CD4-positive, alpha-beta T cell treated with Interleukin-15 for 4 hours (primary cell): ENCODE measurements at regions not wholly inside any gene's neighbourhood (a gene's known extent, or its start where the extent isn't known, plus 50 kb on each side); places are given as distances from the start of the nearest gene placed in this dataset.
A peak's percentile ranks its signal among the peaks of the same experiment; 100 is the strongest.

Source experiments
- DNase-seq: peaks from one replicate; pipeline ENCODE4 v3.0.0-alpha.2; 2020; ENCODE audit warnings: low spot score

DNA sequence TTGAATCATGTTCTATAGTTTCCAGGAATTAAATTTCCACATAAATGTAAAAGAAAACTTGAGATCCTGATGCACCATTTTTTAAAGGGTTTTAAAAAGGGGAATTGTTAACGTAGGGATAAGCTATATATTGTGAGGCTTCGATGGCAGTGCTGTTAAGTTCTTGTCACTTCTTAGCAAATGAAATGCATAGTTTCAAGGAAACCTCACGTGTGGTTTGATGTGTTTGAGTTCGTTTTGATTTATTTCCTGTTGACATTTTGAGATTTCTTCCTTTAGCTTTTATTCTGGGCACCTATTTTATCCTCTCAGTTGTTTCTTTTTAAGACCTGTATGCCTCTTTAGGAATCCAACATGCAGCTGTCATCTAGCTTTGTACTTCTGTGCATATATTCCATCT is 301.0 kb downstream of the DOCK8 start:
- peak; percentile 3 for DNase-seq

DNA sequence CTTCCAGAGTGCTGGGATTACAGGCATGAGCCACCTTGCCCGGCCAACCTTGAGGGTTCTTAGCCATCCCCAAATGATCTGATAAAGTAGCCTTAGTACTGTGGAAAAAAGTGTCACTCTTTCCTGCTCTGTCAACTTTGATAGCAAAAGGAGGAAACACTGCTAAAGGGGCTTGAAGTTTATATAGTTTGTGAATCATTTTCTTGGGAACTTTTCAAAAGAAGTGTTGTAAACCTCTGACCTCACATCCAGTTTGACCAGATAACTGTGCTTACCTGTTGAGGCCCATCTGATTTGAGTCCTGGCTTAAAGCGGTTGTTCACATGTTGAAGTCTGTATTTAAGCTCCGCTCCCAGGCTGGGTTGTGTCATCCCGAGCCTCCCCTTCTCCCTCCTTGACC is 303.3 kb downstream of the DOCK8 start:
- DNase-seq = no peak

DNA sequence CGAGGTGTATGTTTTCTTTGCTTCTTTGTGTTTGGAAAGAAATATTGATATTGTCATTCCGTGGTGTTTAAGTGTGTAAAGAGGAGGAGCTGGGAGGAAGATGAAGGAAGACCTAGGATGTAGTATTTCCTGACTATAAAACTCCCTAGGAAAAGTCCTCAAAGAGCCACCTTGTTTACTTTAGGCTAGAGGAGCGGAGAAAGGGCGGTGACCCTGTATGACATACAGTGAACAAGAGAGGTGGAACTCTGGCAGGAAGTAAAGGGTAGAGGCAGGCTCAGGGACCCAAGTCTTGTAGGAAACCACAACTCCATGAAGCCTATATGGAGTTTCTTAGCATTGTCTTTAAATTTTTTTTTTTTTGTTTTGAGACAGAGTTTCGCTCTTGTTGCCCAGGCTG is 303.9 kb downstream of the DOCK8 start:
- DNase-seq = no peak

DNA sequence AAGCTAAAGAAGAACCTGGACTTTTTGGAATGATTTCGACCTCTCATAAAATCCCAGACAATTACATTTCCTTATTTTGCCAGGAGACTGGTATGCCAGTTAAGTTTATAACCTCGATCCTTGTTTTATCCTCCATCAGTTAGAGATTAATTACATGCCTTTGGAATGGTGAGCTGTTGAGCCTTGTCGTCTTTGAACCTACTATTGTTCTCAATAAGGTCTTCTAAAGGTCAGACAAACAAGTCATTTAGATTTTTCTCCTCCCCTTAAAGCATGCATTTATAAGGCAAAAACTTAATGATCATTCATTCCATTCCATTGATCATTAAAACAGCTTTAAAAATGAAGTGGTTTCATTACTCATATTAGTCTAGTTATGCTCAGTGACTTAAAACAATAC is 304.9 kb downstream of the DOCK8 start:
- DNase-seq = no peak

DNA sequence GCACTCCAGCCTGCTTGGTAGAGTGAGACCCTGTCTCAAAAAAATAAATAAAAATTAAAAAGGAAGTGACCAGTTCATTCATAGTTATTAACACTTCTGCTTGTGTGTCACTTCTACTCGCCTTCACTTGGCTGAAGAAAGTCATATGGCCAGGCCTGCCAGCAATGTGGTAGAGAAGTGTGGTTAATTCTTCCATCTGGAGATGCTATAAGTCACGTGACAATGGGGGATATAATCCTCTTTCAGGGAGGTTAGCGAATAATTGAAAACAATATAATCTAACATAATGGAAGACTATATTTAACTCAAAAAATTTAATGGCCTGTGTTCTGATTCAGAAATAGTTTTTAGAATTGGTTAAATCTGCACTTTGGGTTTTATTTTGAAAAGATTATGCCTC is 305.6 kb downstream of the DOCK8 start:
- DNase-seq = no peak

DNA sequence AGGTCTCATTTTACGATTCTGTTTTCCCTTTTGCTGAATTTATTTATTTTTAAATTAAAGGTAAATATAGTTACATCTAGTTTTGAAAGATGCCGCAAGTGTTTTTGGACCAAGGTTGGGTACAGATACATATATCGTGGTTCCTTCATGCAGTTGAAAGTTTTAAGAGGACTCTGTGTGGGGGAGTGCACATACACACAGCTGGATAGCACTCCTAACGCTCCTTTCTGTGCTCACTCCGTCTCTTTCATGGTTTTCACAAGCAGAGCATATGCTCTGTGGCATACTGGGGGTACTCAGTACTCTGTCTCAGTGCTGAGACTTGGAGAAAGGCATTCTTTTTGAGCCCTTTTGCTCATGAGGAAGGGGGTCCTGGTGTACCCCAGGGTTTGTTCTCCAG is 307.5 kb downstream of the DOCK8 start:
- DNase-seq = no peak

DNA sequence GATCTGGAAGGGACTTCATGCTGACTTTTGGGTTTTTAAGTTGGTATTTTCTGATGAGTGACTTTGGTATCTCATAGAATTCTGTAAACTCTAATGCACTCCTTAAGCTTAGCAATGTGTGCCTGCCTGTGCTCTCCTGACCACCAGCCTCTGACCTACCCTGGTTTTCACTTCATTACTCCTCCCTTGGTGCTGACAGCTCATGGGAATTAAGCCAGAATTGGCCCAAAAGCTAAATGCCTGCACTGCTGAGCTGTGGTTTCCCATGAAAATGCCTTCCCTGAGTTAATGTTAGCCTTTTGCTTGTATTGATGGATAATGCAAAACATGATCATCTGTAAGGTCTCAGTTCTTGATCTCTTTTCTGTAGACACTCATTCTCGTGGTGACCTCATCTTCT is 308.0 kb downstream of the DOCK8 start:
- DNase-seq = no peak

DNA sequence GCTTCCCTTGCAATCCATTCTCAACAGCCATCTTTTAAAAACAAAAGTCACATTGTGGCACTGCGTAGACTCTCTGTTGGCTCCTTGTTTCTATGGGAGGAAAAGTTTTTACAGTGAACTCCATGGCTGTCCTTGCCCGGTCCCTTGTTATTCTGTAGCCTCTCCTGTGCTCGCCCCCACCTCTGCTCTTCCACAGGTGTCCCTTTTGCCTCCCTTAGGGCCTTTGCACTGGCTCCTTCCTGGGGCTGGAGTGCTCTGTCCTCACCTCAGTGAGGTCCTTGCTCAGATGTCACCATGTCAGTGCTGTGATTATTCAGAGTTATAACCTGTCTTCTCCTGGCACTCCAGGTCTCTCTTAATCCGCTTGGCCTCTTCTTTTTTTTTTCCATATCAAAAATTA is 308.8 kb downstream of the DOCK8 start:
- DNase-seq = no peak

DNA sequence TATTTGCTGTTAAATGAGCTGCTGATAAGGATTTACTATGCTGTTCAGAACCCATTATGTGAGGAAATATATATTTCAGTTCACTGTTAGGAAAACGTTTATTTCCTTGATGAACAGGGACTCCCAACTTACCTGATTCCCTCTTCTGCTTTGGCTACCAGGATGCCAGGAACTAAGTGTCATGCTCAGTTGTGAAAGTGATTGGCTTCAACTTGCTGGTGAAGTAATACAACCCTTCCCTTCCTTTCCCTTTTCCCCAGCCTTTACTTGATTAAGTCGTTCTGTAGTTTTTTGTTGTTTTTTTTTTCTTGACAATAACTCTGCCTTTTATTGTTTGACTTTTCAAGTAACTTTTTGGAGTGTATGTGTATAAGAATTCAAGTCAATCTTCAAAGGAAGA is 309.3 kb downstream of the DOCK8 start:
- no peak for DNase-seq

DNA sequence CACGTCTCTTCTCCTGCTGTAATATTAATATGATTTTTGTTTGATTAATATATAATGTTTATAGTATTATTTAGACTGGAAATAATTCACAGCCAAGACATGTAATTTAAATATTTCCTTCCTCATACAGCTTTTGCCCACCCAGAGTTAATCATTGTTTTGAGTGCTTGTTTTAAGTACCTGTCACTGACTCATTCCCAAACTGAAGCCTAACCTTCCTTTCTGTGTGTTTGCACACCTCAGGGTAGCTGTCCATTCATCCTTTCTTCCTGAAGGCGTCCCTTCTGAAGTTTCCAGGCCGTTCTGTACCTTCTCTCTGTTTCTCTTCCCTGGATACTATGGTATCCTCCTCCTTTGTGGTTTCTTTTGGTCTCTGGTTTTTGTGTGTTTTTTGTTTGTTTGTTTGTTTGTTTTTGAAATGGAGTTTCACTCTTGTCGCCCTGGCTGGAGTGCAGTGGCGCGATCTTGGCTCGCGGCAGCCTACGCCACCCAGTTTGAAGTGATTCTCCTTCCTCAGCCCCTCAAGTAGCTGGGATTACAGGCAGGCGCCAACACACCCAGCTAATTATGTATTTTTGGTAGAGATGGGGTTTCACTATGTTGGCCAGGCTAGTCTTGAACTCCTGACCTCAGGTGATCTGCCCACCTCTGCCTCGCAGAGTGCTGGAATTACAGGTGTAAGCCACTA is 312.4 kb downstream of the DOCK8 start:
- no peak for DNase-seq

DNA sequence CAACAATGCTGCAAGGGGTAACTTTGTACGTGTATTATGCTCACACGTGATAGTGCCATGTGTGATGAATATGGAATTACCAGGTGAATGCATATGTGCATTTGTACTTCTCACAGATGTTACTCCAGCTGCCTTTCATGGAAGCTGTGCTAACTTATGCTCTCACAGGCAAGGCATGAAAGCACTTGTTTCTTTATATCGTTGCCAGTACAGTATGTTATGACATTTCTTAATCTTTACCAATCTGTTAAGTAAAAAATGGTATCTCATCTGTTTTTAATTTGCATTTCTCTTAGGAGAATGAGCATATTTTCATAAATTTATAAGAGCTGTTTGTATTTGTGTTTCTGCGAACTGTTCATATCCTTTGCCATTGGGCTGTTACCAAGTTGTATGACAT is 311.8 kb upstream of the DMRT1 start:
- no peak for DNase-seq

DNA sequence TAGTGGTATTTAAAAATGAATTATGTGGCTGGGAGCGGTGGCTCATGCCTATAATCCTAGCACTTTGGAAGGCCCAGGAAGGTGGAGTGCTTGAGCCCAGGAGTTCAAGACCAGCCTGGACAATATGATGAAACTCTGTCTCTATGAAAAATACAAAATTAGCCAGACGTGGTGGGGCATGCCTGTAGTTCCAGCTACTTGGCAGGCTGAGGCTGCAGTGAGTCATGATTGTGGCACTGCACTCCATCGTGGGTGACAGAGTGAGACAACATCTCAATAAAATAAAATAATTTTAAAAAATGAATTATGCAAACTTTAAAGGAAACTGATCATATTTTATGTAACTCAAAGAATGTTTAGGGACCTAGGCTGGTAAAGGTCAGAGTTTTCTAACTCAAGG is 310.8 kb upstream of the DMRT1 start:
- no peak for DNase-seq

DNA sequence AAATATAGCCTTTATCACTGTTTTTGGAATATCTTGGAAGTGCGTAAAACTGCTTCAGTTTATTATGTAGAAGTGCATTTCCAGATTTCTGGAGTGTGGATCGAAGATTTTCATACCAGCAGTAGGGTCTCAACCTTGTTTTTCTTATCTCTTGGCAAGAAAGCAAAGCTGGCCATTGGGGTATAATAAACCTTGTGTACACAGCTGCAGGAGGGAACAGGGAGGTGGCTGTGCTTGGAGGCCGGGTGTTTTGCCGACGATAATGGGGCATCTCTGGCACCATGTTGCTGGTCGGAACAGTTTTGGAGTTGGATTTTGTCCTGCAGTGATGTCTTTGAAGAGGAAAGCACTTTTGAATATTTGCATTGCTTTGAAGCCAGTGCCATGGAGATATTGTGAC is 308.8 kb upstream of the DMRT1 start:
- DNase-seq = no peak

DNA sequence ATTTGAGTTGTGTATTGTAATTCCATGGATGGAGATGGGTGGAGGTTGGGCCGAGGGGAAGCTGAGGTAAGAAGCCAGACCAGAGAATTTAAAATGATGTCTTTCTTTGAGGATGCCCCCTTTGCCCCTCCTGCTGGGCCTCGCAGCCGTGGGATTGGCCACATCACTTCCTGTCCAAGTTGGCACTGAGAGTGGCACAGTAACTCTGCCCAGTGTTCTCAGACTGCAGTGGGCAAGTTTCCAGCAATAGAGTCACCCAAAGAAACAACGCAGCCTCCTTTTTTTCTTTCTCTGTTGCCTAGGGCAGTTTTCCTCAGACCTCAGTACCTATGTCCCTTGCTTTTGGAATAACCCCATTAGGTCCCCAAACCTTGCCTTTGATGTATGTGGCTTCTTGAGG is 306.6 kb upstream of the DMRT1 start:
- no peak for DNase-seq

DNA sequence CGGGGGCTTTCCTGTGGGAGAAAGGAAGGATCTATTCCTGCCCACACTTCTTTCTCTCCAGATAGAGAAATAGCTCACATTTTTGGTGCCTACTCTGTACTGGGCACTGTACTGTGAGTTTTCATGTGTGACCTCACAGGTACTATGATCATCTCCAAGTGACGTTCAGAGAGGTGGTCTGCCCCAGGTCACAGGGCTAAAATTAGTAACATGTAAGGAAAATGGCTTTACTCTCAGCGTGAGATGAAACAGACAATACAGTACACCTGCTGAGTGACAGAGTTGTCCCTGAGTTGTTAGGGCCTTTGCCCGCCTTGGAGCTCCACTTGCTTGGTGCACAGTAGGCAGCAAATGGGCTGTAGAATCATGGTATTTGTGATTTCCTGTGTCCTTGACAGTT is 306.1 kb upstream of the DMRT1 start:
- DNase-seq = no peak

DNA sequence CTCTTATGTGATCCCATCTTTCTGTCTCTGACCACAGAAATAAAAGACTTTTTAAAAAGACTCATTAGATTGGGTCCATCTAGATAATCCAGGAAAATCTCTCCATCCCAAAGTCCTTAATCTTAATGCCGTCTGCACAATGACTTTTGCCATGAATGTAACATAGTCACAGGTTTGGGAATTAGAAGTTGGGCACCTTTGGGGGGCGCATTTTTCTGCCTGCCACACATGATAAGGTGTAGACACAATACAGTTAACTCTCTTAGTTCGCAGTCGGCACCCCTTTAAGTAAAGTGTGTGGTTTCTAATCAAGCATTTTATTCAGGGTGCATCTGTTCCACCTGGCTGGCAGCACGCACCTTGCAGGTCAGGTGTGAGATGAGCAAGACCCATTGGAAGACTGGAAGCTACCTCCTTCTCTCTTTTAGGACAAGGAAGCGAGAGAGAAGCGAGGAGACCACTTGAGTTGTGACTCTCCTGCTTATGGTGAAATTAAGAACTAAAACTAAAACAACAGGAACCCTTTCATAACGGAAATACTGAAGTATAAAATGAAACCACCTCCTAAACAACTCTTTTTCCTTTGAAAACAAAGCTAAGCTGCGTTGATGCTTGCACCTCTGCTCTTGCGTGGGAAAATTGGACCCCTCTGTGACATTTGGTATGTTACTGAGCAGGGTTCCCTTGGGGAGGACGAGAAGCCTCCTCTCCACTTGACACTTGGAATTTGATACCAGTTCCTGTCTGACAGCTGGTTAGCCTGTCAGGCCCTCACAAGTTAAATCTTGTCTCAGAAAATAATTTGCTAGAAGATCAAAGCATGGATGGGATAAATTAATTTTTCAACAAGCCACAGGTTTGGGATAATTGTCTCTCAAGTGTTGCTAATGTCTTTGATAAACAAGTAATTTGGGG is 304.6 kb upstream of the DMRT1 start:
- no peak for DNase-seq

DNA sequence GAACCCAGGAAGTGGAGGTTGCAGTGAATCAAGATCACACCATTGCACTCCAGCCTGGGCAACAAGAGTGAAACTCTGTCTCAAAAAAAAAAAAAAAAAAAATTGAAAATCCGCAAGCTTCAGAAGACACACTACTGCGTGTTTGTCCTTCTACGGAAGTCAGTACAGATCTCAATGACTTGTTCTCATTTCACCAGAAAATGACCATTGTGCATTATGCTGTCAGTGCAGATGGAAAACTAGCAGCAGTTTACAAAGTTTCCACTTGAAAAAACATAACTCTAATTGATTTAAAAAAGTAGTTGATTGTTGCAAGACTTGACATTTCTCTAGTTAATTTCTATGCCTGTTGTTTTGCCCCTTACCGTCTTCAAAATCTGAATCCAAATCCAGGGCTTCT is 298.0 kb upstream of the DMRT1 start:
- DNase-seq = no peak

DNA sequence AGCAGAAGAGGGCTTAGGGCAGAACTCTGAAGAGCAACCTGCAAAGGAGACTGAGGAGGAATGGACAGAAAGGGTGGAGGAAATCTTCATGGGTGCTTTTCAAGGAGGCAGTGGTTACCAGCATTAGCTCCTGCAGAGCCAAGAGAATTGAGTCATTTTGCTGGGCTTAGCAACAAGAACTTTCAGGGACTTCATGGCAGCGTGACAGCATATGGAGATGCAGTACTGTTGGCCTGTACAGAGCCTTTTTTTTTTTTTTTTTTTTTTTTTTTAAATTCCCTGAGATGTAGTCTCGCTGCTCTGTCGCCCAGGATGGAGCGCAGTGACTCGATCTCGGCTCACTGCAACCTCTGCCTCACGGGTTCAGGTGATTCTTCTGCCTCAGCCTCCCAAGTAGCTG is 296.0 kb upstream of the DMRT1 start:
- DNase-seq = no peak

DNA sequence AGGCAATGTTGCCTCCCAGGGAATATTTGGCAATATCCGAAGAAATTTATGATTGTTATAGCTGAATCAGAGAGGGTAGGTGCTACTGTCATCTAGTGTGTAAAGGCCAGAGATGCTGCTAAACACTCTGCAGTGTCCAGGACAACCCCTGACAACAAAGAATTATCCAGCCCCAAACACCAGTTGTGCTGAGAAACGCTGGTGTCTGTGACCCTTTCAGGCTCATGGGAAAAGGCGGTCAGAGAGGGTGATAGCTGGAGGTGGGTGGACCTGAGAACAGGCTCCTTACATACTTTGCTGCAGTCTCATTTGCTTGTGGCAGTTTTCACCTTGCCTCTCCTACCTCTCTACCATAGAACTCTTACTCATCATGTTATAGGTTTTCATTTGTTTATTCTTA is 295.3 kb upstream of the DMRT1 start:
- no peak for DNase-seq

DNA sequence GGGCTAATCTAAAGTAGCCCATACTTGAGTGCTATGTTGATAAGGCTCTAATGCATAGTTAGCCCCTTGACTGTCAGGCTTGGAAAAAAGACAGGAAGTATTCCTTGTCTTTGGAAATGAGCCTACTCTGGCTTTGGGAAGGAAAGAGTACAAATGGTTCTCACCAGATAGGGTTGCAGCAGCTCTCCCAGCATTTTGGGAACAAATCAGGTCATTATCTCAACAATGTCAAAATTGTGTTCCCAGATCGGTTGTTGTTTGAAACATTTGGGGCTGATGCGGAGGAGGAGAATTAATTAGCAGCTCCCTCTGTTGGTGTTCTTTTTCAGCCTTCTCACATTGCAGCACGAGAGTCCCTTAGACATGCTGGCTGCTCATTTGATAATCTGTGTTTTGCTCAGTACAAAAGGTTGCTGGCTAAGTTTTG is 294.7 kb upstream of the DMRT1 start:
- no peak for DNase-seq

DNA sequence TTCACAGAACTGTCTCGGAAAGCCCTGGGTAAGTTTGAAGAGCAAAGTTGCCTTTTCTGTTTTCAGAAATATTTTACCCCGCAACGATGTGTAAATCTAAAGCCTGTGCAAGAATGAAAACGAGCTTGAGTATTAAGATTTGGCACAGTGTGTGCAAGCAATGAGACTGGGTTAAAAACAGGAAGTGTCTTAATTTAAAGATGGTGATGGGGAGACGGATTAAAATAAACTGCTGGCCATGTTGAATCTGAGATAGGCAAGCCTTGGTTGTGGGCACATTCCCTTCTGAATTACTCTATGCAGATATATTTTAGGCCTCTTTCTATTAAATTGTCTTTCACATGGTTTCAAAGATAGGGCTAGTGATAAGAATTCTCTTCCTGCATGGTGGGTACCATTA is 294.2 kb upstream of the DMRT1 start:
- no peak for DNase-seq

DNA sequence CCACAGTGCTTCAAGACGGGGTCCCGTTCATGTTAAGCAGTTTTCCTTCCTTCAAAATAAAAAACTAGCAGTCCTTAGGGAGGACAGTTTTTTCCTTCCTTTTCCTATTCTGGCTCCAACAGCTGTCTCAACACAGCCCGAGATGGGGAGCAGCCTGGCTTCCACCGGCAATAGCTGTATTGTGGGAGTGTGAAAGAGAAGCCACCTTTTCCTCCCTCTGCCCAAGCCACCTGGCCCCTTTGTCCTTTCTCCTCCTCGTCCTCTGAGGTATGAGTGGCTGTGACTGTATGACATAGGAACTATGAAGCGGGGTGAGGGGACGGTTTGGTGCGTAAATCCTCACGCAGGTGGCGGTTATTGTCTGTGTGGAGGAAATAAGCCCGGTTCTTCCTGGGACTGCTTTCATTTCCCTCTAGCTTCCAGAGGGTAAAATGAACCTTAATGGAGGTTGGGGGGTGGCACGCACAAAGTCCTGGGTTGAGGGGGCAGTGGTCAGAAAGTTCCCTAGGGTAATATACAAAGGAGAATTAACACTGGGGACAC is 292.0 kb upstream of the DMRT1 start:
- no peak for DNase-seq

DNA sequence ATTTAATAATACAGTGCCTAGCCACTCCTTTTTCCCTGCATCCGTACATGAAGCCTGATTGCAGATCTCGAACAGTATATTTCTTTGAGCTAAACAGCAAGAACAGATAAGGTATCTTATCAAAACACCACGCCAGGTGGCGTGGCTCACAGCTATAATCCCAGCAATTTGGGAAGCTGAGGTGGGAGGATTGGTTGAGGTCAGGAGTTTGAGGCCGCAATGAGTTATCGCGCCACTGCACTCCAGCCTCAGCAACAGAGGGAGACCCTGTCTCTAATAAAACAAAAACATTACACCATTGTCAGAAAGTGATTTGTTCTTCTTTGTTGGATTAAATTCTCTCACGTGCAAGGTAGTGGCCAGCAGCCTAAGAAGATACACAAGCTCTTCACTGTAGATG is 291.2 kb upstream of the DMRT1 start:
- no peak for DNase-seq
